ENCODE measurements at regions not wholly inside any gene's neighbourhood (a gene's known extent, or its start where the extent isn't known, plus 50 kb on each side); places are given as distances from the start of the nearest gene placed in this dataset.

DNA sequence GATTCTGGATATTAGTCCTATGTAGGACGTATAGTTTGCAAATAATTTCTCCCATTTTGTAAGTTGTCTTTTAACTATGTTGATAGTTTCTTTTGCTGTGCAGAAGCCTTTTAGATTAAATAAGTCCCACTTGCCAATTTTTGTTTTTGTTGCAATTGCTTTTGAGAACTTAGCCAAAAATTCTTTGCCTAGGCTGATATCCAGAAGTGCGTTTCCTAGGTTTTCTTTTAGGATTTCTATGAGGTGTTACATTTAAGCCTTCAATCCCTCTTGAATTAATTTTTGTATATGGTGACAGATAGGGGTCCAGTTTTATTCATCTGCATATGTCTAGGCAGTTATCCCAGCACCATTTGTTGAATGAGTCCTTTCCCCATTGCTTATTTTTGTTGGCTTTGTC, 264.4 kb upstream of the OR4E1 start:
- no peak for TF ChIP-seq GATA2 (IDR thresholded peaks at IDR 0.05; ENCODE audit: low read depth, low read length)
- TF ChIP-seq GATA3 (IDR thresholded peaks at IDR 0.05; ENCODE audit: low read depth, low read length): no peak
